Germinal center (tissue), 1 donor: ENCODE measurements at regions not wholly inside any gene's neighbourhood (a gene's known extent, or its start where the extent isn't known, plus 50 kb on each side); places are given as distances from the start of the nearest gene placed in this dataset.
"Not testable (repeated sequence)": the region's sequence is repeated elsewhere in the genome, so short reads cannot be mapped to it uniquely, and the experiment has no call there.

Experiments used
- DNase-seq: peaks from one replicate; pipeline ENCODE4 v3.0.0; 2012; ENCODE audit warnings: mixed read lengths, low spot score

DNA sequence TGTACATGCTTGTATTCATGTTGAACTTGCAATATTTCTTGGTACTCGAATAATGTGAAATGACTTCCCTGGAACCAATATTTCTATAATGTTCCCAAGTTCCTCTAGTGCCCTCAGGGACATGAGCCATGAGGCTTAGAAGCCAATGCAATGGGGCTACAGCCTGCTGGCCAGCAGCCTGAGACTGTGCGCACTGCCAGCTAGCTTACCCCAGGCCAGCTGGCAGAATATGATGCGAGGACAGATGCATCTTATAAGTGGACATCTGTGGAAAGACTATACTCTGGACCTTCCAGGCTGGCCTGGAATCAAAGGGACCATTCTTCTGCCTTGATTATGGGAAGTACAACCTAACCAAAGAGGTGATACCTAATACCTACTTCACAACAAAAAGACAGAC is 1862.0 kb upstream of the ACO1 start:
- no peak for DNase-seq

DNA sequence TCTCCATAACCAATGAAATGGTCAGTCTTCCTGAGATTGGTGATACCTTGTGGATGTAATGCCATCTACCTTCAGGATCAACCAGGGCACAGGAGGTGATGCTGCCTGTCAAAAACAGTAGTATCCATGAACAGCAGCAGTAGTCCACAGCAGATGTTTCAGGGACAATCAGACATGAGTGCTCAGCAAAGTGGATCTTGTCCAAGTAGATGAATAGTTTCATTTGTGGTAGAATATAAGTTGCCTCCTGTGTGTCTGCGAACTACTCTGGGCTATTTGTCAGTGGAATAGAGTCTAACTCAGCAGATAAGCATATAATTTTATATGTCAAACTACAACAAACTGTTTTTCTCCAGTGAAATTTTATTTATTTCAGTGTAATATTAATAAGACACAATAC is 1860.1 kb upstream of the ACO1 start:
- no peak for DNase-seq

DNA sequence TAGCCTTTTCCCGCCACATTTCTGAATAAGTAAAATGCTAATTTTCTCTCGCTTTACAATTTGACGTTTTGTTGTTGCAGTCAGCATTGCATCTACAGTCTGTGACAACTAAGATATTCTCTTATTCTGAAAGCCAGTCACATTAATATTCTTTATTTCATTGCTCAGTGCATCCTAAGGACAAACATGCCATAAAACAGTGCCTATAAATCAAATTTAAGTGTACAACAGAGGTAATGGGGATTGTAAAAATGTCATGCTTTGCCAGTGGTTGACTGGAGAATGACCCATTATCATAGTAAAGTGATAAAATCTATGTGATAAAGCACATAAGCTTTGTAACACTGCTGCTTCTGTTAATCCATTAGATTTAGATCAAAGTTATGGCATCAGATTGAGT is 1850.0 kb upstream of the ACO1 start:
- no peak for DNase-seq

DNA sequence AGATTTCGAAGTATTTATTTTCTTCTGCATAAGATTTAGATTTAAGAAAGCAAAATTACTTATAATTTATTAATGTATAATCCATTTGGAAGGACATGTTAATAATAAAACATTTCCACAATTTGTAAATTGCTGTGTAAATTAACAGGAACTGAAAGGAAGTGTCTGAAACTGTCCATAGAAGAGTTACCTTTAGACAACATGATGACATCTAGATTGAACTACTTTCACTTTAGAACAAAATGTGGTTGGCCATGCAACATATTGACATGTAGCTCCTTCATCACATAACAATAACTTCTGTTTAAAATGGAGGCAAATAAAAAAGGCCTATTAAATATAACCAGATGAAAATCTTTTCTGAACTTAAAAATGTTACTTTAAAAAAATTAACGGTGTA is 1849.5 kb upstream of the ACO1 start:
- no peak for DNase-seq

DNA sequence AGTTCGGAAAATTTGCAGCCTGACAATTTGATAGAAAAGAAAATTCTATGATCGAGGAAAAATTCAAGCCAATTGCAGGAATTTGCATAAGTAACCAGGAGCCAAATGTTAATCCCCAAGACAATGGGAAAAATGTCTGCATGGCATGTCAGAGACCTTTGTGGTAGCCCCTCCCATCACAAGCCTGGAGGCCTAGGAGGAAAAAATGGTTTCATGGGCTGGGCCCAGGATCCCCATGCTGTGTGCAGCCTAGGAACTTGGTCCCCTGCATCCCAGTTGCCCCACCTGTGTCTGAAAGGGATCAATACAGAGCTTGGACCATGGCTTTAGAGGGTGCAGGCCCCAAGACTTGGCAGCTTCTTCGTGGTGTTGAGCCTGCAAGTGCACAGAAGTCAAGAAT is 1847.9 kb upstream of the ACO1 start:
- DNase-seq = no peak

DNA sequence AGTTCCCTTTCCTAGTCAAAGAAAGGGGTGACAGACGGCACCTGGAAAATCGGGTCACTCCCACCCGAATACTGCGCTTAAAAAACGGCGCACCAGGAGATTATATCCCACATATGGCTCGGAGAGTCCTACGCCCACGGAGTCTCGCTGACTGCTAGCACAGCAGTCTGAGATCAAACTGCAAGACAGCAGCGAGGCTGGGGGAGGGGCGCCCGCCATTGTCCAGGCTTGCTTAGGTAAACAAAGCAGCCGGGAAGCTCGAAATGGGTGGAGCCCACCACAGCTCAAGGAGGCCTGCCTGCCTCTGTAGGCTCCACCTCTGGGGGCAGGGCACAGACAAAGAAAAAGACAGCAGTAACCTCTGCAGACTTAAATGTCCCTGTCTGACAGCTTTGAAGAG is 1844.7 kb upstream of the ACO1 start:
- DNase-seq = not testable (repeated sequence)

DNA sequence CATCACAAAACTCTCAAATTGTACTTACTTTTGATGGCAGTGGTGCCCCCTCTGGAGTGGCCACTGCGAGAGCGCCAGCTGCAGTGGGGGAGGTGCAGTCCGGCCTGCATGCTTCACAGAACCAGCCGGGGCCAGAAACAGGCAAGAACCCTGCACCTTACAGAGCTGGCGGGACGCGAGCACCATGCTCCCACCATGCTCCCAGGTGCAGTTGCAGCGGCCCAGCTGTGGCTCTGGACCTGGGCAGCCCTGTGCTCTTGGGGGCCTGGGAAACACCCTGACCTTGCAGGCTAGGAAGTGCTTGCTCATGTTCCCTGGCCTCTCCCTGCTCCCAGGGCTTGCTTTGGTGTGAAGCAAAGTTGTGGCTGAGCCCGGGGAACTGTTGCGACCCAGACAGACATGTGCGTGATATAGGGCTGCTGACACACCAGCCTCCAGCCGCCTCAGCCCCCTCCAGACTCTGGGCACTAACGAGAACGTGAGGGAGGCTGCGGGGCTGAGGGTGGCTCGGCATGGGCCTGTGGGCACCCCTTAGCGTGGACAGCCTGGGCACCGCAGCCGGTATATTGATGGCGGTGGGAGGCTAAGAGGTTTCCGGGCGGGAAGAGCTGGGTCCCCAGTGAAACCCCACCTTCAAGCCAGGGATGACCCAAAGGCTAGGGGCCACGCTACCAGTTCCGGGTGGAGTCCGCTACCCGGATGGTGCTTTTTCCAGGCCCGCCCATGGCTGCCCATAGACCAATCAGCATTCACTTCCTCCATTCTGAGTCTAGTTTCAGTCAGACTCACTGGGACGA is 1809.9 kb upstream of the ACO1 start:
- no peak for DNase-seq

DNA sequence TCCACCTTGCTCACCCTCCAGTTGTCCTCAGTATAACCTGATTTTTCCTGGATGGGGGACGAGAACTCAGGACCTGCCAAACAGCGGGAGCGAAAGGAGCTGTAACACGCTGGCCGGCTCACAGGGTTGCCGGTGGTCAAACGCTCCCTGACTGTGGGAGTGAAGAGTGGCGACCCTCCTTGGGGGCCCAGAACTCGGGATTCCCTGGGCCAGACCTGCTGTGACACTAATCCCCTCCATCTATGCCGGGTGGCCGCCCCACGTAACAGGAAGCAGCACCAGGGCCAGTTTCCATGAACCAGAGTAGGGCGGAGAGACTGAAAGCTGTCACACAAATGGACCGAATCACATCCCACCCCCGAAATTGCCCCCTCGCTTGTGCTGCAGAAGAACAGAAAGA is 1809.2 kb upstream of the ACO1 start:
- no peak for DNase-seq

DNA sequence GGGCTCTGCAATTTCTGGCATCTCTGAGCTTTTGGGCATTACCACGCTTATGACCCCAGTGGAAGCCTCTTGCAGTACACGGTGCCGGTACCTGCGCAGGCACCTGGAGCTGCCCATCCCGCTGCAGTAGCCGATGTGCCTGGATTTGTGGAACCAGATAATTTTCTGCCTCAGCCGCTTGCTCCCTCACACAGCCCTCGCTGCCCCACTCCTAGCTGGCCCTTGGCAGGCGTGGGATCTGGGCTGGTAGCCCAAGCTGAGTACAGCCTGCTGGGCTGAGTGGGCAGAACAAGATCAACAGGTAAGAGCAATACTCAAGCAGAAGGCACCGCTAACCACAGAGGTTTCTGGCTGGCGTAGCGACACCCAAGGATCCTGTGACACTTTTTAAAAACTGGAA is 1808.8 kb upstream of the ACO1 start:
- no peak for DNase-seq

DNA sequence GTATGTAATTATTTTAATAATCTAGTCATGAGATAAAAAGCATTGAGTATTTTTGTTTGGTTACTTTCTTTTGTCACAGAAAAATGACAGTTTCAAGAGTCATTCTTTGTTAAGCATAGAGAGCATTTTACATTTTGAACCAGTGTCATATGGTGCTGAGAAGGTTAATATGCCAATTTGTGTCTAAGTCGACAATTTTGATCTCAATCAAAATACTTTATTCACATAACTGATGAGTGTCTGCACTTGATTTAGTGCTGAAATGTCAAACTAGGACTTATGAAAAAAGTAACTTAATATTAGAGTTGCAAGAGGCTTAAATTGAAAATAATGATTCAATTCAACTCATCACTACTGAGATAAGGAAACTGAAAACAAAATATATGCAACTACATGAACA is 1804.6 kb upstream of the ACO1 start:
- DNase-seq = no peak

DNA sequence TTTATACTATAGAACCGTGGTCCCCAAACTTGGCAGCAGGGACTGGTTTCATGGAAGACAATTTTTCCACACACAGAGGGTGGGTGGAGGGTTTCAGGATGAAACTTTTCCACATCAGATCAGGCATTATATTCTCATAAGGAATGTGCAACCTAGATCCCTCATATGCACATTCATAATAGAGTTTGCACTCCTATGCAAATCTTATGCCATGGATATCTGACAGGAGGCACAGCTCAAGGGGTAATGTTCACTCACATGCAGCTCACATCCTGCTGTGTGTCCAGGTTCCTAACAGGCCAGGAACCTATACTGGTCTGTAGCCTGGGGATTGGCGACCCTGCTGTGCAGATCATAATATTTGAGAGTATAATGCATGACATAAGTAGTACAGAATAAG is 1802.2 kb upstream of the ACO1 start:
- no peak for DNase-seq

DNA sequence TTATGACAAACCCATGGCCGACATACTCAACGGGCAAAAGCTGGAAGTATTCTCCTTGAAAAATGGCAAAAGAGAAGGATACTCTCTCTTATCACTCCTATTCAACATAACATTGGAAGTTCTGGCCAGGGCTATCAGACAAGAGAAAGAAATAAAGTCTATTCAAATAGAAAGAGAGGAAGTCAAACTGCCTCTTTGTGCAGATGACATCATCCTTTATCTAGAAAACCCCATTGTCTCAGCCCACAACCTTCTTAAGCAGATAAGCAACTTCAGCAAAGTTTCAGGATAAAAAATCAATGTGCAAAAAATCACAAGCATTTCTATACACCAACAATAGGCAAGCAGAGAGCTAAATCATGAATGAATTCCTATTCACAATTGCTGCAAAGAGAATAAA is 1799.9 kb upstream of the ACO1 start:
- no peak for DNase-seq

DNA sequence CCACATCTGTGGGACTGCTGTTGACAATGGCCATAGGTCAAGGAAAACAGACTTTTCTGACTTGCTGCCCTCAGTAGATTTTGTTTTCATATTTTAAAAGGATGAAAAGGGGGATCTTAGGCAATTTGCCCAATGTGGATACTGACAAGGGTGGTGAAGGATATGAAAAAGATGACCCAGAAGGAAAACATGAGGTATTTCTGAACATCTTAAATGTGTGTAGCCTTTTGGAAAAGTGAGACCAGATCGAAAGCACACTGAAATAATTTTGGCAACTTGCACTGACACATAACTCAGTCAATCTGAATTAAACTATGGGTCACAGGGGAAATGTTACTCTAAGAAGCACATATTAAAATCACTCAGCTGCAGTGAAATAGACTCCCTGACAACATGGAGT is 1793.0 kb upstream of the ACO1 start:
- DNase-seq = no peak

DNA sequence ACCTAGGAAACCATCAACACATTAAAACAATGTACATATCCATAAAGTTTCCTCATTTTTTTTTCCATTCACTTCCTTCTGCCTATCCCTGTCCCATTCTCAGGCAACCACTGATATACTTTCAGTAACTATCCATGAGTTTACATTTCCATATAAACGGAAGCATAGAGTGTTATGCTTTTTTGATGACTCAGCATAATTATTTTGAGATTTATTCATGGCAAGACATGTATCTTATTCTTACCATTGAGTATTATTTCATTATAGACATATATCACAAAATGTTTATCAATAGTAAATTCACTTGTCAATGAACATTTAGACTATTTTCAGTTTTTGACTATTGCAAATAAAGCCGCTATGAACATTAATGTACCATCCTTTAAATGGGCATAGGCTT is 1786.8 kb upstream of the ACO1 start:
- no peak for DNase-seq

DNA sequence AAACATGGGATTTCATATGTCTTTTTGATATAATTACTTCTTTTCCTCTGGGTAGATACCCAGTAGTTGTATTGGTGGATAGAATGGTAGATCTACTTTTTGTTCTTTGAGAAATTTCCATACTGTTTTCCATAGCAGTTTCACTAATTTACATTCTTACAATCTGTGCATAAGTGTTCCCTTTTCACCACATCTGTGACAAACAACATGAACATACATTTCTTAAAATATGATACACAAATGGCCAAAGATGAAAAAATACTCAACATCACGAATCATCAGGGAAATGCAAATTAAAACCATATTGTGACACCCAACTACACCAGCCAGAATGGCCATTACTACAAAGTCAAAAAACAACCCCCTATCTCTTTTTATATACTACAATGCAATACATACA is 1778.5 kb upstream of the ACO1 start:
- no peak for DNase-seq

DNA sequence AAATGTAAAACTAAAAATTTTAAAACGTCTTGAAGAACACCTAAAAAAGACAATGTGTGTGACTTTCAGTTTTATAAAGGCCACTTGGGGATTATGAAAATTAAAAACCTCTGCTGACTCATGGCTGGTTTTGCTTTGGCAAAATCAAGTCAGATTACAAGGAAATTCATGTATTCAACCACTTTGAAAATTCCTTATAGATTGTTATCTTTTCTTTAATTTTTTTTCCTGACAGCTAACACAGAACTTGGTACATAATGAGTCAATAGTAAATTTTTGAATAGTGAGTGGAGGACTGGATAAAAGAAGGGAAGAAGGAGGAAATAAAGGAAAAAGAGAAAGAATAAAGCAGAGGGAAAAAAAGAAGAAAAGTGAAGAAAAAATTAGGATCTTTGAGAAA is 1774.7 kb upstream of the ACO1 start:
- DNase-seq = no peak

DNA sequence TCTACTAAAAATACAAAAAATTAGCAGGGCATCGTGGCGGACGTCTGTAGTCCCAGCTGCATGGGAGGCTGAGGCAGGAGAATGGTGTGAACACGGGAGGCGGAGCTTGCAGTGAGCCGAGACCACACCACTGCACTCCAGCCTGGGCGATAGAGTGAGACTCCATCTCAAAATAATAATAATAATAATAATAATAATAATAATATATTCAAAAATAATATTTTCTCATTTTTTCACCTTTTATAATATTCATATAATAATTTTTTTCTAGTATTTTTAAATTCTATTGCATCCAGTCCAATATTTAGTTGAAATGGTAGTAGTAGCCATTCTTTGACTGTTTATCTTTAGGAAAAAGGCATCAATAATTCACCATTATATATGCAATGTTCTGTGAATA is 1767.7 kb upstream of the ACO1 start:
- DNase-seq = not testable (repeated sequence)

DNA sequence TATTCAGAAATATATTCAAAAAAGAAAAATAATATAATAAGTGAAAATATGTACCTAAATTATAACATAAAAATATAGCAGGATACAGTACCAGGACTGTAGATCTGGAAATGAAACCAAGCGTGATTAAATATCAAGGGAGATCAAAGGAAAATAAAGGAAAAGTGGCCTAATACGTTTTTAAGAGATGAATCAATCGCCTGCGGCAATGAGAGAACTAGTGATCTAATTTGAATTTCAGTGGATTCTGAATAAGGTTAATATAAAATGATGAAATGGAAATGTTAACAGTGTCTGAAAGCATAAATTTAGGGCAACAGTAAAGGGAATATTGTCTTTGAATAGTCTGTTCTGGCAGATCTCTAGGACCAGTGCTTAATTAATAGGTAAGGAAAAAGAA is 1761.9 kb upstream of the ACO1 start:
- DNase-seq = no peak

DNA sequence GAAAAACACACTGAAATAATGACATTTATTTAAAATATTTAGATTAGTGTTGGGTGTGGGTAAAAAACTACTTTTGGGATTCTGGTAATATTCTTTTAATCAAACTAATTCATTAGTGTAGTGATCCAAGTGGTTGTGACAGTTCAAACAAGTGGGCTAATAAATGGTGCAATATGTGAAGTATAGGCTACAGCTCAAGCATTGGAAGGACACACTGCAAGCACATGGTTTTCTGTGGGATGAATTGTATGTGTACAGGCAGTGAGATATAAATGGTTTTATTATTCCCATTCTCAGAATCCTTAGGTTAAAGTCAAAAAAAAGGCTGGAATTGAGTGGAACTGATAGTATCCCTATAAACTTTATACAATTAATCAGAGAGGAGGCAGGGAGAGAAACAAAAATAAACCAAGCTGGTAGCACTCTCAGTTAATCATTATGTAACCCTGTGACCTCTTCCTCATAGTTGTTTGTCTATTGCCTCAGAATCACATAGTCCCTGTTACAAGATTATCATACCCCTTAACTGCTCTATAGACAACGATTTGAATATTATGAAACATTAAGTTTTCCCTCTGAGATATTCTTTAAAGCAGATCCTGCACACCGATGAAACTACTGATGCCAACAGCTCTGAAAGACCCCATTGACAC is 1755.4 kb upstream of the ACO1 start:
- DNase-seq = no peak

DNA sequence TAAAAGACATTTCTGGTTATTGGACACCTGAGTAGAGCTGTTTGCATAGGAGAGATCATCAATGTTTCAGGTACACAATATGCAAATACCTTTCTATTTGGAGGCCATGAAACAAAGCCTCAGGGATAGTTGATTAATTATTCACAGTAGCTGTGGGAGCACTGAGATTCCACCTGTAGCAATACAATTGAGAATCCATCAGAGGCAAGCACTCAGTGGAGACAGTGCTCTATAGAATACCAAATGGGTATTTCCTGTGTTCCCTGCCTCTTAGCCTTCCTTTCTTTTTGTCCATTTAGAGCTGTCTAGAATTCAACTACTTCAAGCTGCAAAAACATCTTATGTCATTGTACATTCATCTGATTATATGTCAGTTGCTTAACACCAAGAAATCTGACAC is 1754.0 kb upstream of the ACO1 start:
- DNase-seq = no peak

DNA sequence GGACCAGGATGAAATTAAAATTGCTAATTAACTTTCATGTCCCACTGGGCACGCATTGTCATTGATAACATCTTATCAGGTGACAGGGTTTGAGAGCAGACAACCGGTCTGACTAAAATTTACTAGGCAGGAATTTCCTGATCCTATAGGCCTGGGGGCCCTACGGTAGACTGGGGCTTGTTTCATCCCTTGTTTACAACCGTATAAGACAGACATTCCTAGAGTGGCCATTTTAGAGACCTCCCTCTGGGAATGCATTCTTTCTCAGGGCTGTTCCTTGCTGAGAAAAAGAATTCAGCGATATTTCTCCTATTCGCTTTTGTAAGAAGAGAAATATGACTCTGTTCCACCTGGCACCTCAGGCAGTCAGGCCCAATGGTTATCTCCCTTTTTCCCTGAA is 1737.8 kb upstream of the ACO1 start:
- DNase-seq = not testable (repeated sequence)

DNA sequence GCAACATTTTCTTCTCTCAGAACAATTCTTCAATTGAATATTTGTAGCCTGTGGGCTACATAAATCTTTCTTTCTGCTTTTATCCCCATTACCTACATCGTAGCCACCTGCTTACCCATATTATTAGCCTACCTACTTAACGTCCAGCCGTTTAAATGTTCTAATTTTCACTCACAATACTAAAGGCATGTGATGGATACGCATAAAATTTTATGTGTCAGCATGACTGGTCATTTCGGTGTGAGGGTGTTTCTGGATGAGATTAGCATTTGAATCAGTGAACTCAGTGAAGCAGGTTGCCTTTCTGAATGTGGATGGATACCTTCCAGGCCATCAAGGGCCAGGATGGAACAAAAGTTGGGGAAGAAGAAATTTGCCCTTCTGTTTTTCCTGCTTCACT is 1722.5 kb upstream of the ACO1 start:
- DNase-seq = no peak

DNA sequence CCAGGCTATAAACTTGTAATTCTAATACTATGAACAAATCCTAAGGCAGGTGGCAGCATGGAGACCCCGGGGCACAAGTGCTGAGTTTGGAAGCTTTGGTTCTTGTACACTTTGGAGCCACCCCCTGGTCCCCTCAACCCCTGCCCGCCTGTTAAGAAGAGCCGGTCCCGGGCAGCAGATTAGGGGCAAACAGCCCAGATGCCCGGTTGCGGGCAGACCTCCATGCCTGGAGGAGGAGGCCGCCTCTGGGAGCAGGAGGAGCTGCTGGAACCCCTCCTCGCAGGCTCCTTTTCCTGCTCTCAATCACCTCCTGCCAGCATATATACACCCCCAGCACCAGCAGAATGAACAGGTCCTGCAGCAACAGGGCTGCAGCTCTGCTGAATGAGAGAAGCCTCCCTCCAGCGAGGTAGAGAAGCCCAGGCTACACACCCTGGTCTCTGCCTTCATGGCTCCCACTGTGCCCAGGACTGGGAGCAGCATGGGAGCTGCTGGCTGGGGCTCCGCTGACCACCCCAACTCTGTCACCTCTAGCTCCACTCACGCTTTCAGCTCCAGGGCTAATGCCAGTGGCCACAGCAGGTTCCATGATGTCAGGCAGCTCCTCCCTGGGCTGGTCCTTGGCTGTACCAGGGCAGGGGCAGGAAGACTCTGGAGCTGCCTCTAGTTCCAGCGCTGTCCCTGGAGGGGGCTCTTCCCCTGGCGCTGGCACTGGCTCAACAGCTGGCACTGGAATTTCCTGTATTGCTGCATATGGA is 1713.5 kb upstream of the ACO1 start:
- DNase-seq = no peak
